Stimulated activated CD8-positive, alpha-beta memory T cell treated with anti-CD3 and anti-CD28 coated beads, Interleukin-7, amount 100 ng/mL, for 24 hours (primary cell): ENCODE measurements at regions not wholly inside any gene's neighbourhood (a gene's known extent, or its start where the extent isn't known, plus 50 kb on each side); places are given as distances from the start of the nearest gene placed in this dataset.
"Not testable (repeated sequence)": the region's sequence is repeated elsewhere in the genome, so short reads cannot be mapped to it uniquely, and the experiment has no call there.

ENCODE experiments used
- DNase-seq: peaks from one replicate; pipeline ENCODE4 v3.0.0-alpha.2; 2020; ENCODE audit warnings: low read depth

- DNase-seq = no peak
Measured at GRCh38 chr12:131287938-131288764, 334.4 kb downstream of the ADGRD1 start.

GRCh38 chr12:131288765-131289695 lies 335.3 kb downstream of the ADGRD1 start:
- not testable (repeated sequence) for DNase-seq

GRCh38 chr12:131289807-131290206 lies 336.1 kb downstream of the ADGRD1 start:
- DNase-seq = not testable (repeated sequence)

- no peak for DNase-seq
Measured at GRCh38 chr12:131290255-131290959, 336.7 kb downstream of the ADGRD1 start.

- DNase-seq = not testable (repeated sequence)
Measured at GRCh38 chr12:131293071-131294015, 339.6 kb downstream of the ADGRD1 start.

- not testable (repeated sequence) for DNase-seq
Measured at GRCh38 chr12:131294716-131295115, 341.0 kb downstream of the ADGRD1 start.

- DNase-seq = not testable (repeated sequence)
Measured at GRCh38 chr12:131295117-131295516, 341.4 kb downstream of the ADGRD1 start.

GRCh38 chr12:131295559-131295958 lies 341.9 kb downstream of the ADGRD1 start:
- DNase-seq = not testable (repeated sequence)

- DNase-seq = not testable (repeated sequence)
Measured at GRCh38 chr12:131296136-131296535, 342.4 kb downstream of the ADGRD1 start.

- DNase-seq = not testable (repeated sequence)
Measured at GRCh38 chr12:131296651-131297050, 342.9 kb downstream of the ADGRD1 start.

- not testable (repeated sequence) for DNase-seq
Measured at GRCh38 chr12:131298526-131299369, 345.0 kb downstream of the ADGRD1 start.

- not testable (repeated sequence) for DNase-seq
Measured at GRCh38 chr12:131299370-131299701, 345.6 kb downstream of the ADGRD1 start.

GRCh38 chr12:131303576-131303975 lies 349.9 kb downstream of the ADGRD1 start:
- not testable (repeated sequence) for DNase-seq

- DNase-seq = not testable (repeated sequence)
Measured at GRCh38 chr12:131304642-131305041, 350.9 kb downstream of the ADGRD1 start.

- DNase-seq = no peak
Measured at GRCh38 chr12:131309700-131310099, 356.0 kb downstream of the ADGRD1 start.

- DNase-seq = not testable (repeated sequence)
Measured at GRCh38 chr12:131310227-131310969, 356.7 kb downstream of the ADGRD1 start.

GRCh38 chr12:131311279-131311722 lies 357.6 kb downstream of the ADGRD1 start:
- DNase-seq = not testable (repeated sequence)

- DNase-seq = no peak
Measured at GRCh38 chr12:131311764-131312163, 358.1 kb downstream of the ADGRD1 start.

- not testable (repeated sequence) for DNase-seq
Measured at GRCh38 chr12:131312382-131312781, 358.7 kb downstream of the ADGRD1 start.
